ENCODE measurements at regions not wholly inside any gene's neighbourhood (a gene's known extent, or its start where the extent isn't known, plus 50 kb on each side); places are given as distances from the start of the nearest gene placed in this dataset.

DNA sequence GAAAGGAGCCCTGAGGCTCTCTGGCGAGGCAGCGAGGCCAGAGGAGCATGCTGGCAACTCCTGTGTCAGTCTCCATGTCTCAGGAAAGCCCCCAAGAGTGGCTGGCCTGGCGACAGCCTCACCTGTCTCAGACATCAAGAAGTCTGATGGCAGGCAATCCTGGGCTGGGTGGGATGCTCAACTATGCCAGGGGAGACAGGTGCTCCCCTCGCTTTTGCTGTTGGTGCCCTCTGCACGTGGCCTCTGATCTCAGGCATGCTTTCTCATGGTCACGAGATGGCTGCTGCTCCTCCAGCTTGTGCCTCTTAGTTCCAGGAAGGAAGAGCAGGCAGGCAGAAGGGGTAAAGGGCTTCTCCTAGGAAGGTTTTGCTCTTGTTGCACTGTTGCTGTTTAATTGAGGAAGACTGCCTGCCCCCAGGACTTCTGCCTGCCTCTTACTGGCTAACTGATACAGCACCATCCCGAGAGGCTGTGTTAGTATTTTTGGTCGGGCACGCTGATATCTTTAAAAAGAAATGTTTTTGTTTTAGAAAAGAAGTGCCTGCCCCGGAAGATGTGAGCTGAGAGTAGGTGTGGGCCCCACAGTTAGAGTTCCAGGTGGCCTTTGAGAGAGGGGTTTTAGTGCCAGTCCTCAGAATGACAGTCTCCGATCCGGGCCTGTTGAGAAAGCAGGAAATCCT is 344.8 kb upstream of the HS6ST1 start:
- H3K9me3 ChIP-seq, result no peaks in the 10 kb centered on the region
- no peak overlapping the region for H3K4me3 ChIP-seq (ENCODE audit: low read depth in 2 of 2, low read length in 1 of 2)
- no peaks in the 10 kb centered on the region for H3K36me3 ChIP-seq (replicated peaks in 1 of 2; ENCODE audit: control insufficient read depth in 1 of 2, insufficient read depth in 2 of 2, low read length in 1 of 2)
- no peak overlapping the region for H3K27ac ChIP-seq (ENCODE audit: low read depth in 2 of 2, low read length in 1 of 2)
- H3K9ac ChIP-seq, result no peak overlapping the region
- no peaks in the 10 kb centered on the region for H3K9me2 ChIP-seq
- TF ChIP-seq FOXM1 (IDR thresholded peaks at IDR 0.05; ENCODE audit: low read depth) (no peak), GABPA (IDR thresholded peaks at IDR 0.05; ENCODE audit: low read depth) (no peak), TEAD4 (IDR thresholded peaks at IDR 0.05; ENCODE audit: borderline replicate concordance, insufficient read depth) (no peak), EP300 (IDR thresholded peaks at IDR 0.05; ENCODE audit: borderline replicate concordance in 1 of 2, low read depth in 1 of 2, low read length in 1 of 2) (no peak)
- TF ChIP-seq, protein P1, sequence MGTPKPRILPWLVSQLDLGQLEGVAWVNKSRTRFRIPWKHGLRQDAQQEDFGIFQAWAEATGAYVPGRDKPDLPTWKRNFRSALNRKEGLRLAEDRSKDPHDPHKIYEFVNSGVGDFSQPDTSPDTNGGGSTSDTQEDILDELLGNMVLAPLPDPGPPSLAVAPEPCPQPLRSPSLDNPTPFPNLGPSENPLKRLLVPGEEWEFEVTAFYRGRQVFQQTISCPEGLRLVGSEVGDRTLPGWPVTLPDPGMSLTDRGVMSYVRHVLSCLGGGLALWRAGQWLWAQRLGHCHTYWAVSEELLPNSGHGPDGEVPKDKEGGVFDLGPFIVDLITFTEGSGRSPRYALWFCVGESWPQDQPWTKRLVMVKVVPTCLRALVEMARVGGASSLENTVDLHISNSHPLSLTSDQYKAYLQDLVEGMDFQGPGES (IDR thresholded peaks at IDR 0.05; ENCODE audit: low read depth, low read length), result no peak
- TF ChIP-seq, protein P2, sequence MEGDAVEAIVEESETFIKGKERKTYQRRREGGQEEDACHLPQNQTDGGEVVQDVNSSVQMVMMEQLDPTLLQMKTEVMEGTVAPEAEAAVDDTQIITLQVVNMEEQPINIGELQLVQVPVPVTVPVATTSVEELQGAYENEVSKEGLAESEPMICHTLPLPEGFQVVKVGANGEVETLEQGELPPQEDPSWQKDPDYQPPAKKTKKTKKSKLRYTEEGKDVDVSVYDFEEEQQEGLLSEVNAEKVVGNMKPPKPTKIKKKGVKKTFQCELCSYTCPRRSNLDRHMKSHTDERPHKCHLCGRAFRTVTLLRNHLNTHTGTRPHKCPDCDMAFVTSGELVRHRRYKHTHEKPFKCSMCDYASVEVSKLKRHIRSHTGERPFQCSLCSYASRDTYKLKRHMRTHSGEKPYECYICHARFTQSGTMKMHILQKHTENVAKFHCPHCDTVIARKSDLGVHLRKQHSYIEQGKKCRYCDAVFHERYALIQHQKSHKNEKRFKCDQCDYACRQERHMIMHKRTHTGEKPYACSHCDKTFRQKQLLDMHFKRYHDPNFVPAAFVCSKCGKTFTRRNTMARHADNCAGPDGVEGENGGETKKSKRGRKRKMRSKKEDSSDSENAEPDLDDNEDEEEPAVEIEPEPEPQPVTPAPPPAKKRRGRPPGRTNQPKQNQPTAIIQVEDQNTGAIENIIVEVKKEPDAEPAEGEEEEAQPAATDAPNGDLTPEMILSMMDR (IDR thresholded peaks at IDR 0.05), result no peak
- no peak overlapping the region for H2AFZ ChIP-seq (ENCODE audit: low read depth)
- DNase-seq, result no peak
- no peaks in the 10 kb centered on the region for H3F3A ChIP-seq (replicated peaks; ENCODE audit: insufficient read depth)
- no peaks in the 10 kb centered on the region for H3K4me1 ChIP-seq (ENCODE audit: control insufficient read depth in 1 of 2, insufficient read depth in 2 of 2, low read depth in 1 of 2, low read length in 1 of 2)
- CTCF ChIA-PET, result no interaction called here
- POLR2A ChIA-PET, result no interaction called here
- H3K79me2 ChIP-seq (ENCODE audit: insufficient read depth), result no peaks in the 10 kb centered on the region
- WGBS (ENCODE audit: low lambda C conversion rate), result 46% methylated on average over 8 of the region's 12 CpGs
- no peaks in the 10 kb centered on the region for H3K27me3 ChIP-seq (ENCODE audit: insufficient read depth)
- no peaks in the 10 kb centered on the region for H4K20me1 ChIP-seq (ENCODE audit: insufficient read depth)
- no peak overlapping the region for H3K4me2 ChIP-seq

- Histone ChIP-seq H3K9ac (no peak overlapping the region), H3K27me3 (ENCODE audit: insufficient read depth) (no peaks in the 10 kb centered on the region), H3K9me2 (no peaks in the 10 kb centered on the region), H3K9me3 (no peaks in the 10 kb centered on the region), H3F3A (replicated peaks; ENCODE audit: insufficient read depth) (no peaks in the 10 kb centered on the region), H2AFZ (ENCODE audit: low read depth) (no peak overlapping the region), H4K20me1 (ENCODE audit: insufficient read depth) (no peaks in the 10 kb centered on the region), H3K4me2 (no peak overlapping the region), H3K4me1 (ENCODE audit: control insufficient read depth in 1 of 2, insufficient read depth in 2 of 2, low read depth in 1 of 2, low read length in 1 of 2) (no peaks in the 10 kb centered on the region), H3K27ac (ENCODE audit: low read depth in 2 of 2, low read length in 1 of 2) (no peak overlapping the region), H3K4me3 (ENCODE audit: low read depth in 2 of 2, low read length in 1 of 2) (no peak overlapping the region), H3K36me3 (replicated peaks in 1 of 2; ENCODE audit: control insufficient read depth in 1 of 2, insufficient read depth in 2 of 2, low read length in 1 of 2) (no peaks in the 10 kb centered on the region), H3K79me2 (ENCODE audit: insufficient read depth) (no peaks in the 10 kb centered on the region)
- POLR2A ChIA-PET, result no interaction called here
- DNase-seq, result no peak
- CTCF ChIA-PET, result interaction anchor here (0.7 kb wide), 1 partner anchor 72 kb away, joined by 3 read pairs; no protein-coding TSS in a partner anchor
- 23% methylated on average over 4 of the region's 4 CpGs for WGBS (ENCODE audit: low lambda C conversion rate)
- TF ChIP-seq ELF1 (IDR thresholded peaks at IDR 0.05), result no peak
- TF ChIP-seq NFIC (IDR thresholded peaks at IDR 0.05; ENCODE audit: borderline replicate concordance), result no peak
- no peak for TF ChIP-seq FOXM1 (IDR thresholded peaks at IDR 0.05; ENCODE audit: low read depth)
- TF ChIP-seq, protein P3, sequence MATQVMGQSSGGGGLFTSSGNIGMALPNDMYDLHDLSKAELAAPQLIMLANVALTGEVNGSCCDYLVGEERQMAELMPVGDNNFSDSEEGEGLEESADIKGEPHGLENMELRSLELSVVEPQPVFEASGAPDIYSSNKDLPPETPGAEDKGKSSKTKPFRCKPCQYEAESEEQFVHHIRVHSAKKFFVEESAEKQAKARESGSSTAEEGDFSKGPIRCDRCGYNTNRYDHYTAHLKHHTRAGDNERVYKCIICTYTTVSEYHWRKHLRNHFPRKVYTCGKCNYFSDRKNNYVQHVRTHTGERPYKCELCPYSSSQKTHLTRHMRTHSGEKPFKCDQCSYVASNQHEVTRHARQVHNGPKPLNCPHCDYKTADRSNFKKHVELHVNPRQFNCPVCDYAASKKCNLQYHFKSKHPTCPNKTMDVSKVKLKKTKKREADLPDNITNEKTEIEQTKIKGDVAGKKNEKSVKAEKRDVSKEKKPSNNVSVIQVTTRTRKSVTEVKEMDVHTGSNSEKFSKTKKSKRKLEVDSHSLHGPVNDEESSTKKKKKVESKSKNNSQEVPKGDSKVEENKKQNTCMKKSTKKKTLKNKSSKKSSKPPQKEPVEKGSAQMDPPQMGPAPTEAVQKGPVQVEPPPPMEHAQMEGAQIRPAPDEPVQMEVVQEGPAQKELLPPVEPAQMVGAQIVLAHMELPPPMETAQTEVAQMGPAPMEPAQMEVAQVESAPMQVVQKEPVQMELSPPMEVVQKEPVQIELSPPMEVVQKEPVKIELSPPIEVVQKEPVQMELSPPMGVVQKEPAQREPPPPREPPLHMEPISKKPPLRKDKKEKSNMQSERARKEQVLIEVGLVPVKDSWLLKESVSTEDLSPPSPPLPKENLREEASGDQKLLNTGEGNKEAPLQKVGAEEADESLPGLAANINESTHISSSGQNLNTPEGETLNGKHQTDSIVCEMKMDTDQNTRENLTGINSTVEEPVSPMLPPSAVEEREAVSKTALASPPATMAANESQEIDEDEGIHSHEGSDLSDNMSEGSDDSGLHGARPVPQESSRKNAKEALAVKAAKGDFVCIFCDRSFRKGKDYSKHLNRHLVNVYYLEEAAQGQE (IDR thresholded peaks at IDR 0.05; ENCODE audit: low read depth, low read length), result no peak
- no peak for TF ChIP-seq EP300 (IDR thresholded peaks at IDR 0.05; ENCODE audit: borderline replicate concordance in 1 of 2, low read depth in 1 of 2, low read length in 1 of 2)
- TF ChIP-seq, protein P2 (IDR thresholded peaks at IDR 0.05), result no peak
- no peak for TF ChIP-seq RAD21 (IDR thresholded peaks at IDR 0.05; ENCODE audit: low read length)
- no peak for TF ChIP-seq NRF1 (IDR thresholded peaks at IDR 0.05; ENCODE audit: low read depth, low read length)
- TF ChIP-seq, protein P1 (IDR thresholded peaks at IDR 0.05; ENCODE audit: low read depth, low read length), result no peak
- no peak for TF ChIP-seq CHD2 (IDR thresholded peaks at IDR 0.05; ENCODE audit: low read length, partially characterized antibody)
- TF ChIP-seq SMC3 (IDR thresholded peaks at IDR 0.05; ENCODE audit: low read depth, low read length), result no peak
Measured at GRCh38 chr2:128664499-128664971, 345.9 kb upstream of the HS6ST1 start.

Measured in SK-N-SH (cell line).